ENCODE measurements at regions not wholly inside any gene's neighbourhood (a gene's known extent, or its start where the extent isn't known, plus 50 kb on each side); places are given as distances from the start of the nearest gene placed in this dataset.

DNA sequence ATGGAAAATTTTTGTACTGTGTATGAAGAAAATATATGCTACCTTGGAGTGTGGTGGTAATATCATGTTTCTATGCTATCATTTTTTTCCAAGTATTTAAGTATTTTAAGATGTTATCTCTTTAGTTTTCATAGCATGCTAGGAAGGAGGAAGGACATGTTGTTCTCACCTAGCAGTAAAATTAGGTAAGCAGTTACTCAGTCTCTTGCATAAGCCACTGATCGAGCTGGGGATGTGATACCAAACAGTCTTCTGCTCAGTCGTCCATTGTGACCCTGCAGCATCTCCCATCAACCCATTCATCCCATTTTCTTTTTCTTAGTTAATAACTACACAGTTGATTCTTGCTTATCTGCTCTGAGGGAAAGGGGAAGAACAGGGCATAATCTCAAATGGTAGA, 130.6 kb downstream of the KLF5 start:
- no CpG with 5 or more reads among the region's 2 CpGs for WGBS (ENCODE audit: insufficient coverage)
- Histone ChIP-seq H3K4me3 (ENCODE audit: low read length) (no peak overlapping the region), H3K4me1 (ENCODE audit: control insufficient read depth, insufficient read depth, low read length) (no peaks in the 10 kb centered on the region), H3K9me3 (replicated peaks; ENCODE audit: control insufficient read depth, low read depth, low read length) (no peaks in the 10 kb centered on the region), H3K27me3 (ENCODE audit: control insufficient read depth, insufficient read depth, low read length) (no peaks in the 10 kb centered on the region), H3K36me3 (ENCODE audit: control insufficient read depth, insufficient read depth, low read length) (no peaks in the 10 kb centered on the region), H3K27ac (ENCODE audit: low read length) (no peak overlapping the region)
- DNase-seq = no peak

GRCh38 chr13:73187106-73187505, 128.3 kb downstream of the KLF5 start:
- H3K4me1 ChIP-seq (ENCODE audit: control insufficient read depth, insufficient read depth, low read length) = no peaks in the 10 kb centered on the region
- no peak overlapping the region for H3K27ac ChIP-seq (ENCODE audit: low read length)
- no peak for DNase-seq
- H3K4me3 ChIP-seq (ENCODE audit: low read length) = no peak overlapping the region
- no peaks in the 10 kb centered on the region for H3K27me3 ChIP-seq (ENCODE audit: control insufficient read depth, insufficient read depth, low read length)
- no CpG with 5 or more reads among the region's 4 CpGs for WGBS (ENCODE audit: insufficient coverage)
- no peaks in the 10 kb centered on the region for H3K36me3 ChIP-seq (ENCODE audit: control insufficient read depth, insufficient read depth, low read length)
- H3K9me3 ChIP-seq (replicated peaks; ENCODE audit: control insufficient read depth, low read depth, low read length) = no peaks in the 10 kb centered on the region

DNA sequence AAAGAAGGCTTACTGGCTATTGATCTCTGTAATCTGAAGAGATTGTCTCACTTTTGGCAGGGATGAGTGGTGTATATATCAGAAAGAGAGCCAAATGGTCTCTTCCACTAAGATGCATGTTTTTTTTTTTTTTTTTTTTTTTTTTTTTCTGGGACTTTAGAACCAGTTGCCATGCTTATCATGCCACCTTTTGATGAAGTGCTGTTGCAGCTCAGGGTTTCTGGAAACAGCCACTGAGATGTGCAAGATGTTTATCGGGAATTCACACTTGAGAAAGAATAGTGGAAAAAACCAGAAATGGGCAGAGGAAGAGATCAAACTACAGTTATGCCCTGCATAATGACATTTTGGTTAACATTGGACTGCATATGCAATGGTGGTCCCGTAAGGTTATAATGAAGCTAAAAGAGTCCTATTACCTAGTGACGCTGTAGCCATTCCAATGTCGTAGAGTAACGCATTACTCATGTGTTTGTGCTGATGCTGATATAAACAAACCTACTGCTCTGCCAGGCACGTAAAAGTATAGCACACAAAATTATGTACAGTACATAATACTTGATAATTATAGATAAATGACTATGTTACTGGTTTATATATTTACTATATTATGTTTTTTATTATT, 121.0 kb downstream of the KLF5 start:
- no peaks in the 10 kb centered on the region for H3K36me3 ChIP-seq (ENCODE audit: control insufficient read depth, insufficient read depth, low read length)
- WGBS (ENCODE audit: insufficient coverage) = 100% methylated on average over 1 of the region's 6 CpGs

DNA sequence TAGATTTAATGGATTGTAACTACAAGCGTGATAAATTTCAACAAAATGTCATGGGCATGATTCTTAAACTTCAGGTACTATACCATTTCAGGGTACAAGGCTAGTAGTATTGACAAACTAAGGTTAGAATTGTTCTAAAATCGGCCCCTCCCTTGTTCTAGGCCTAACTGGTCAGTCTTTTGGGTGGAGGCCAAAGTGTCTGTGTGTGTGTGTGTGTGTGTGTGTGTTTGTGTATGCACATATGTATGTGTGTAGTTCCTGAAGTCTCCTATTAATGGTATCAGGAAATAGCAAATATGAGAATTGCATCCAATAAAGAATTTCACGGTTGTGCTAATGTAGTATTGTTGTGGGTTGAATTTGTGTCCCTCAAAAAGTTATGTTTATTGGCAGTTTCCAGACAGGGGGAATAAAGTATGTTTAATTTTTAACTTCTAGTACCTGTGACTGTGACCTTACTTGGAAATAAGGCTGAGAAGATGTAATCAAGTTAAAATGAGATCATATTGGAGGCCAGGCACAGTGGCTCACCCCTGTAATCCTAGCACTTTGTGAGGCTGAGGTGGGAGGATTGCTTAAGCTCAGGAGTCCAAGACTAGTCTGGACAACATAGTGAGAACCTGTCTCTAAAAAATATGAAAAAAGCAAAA, 119.2 kb downstream of the KLF5 start:
- no peak overlapping the region for H3K4me3 ChIP-seq (ENCODE audit: low read length)
- no peaks in the 10 kb centered on the region for H3K36me3 ChIP-seq (ENCODE audit: control insufficient read depth, insufficient read depth, low read length)
- no peaks in the 10 kb centered on the region for H3K27me3 ChIP-seq (ENCODE audit: control insufficient read depth, insufficient read depth, low read length)
- 67% methylated on average over 1 of the region's 3 CpGs for WGBS (ENCODE audit: insufficient coverage)
- DNase-seq = no peak
- no peak overlapping the region for H3K27ac ChIP-seq (ENCODE audit: low read length)
- no peaks in the 10 kb centered on the region for H3K9me3 ChIP-seq (replicated peaks; ENCODE audit: control insufficient read depth, low read depth, low read length)
- H3K4me1 ChIP-seq (ENCODE audit: control insufficient read depth, insufficient read depth, low read length) = no peaks in the 10 kb centered on the region

More for the DNA sequence above, 121.0 kb downstream of the KLF5 start:
- Histone ChIP-seq H3K27ac (ENCODE audit: low read length) (no peak overlapping the region), H3K9me3 (replicated peaks; ENCODE audit: control insufficient read depth, low read depth, low read length) (no peaks in the 10 kb centered on the region), H3K27me3 (ENCODE audit: control insufficient read depth, insufficient read depth, low read length) (no peaks in the 10 kb centered on the region), H3K4me1 (ENCODE audit: control insufficient read depth, insufficient read depth, low read length) (no peaks in the 10 kb centered on the region), H3K4me3 (ENCODE audit: low read length) (no peak overlapping the region)
- no peak for DNase-seq

DNA sequence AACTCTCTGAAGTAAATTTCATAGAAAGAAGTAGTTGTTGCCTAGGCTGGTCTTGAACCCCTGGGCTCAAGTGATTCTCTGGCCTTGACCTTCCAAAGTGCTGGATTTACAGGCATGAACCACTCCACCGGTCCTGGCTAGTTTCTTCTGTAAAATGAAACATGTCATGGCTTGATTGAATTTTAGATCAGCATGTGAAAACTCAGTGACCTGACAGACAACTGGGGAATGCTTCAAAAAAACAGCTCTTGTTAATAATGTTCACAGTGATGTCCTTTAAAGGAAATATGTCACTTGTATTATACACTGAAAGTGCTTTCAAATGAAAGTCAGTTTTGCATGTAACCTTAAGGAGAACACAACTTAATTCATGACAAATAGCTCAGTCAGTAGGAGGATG, 118.2 kb downstream of the KLF5 start:
- H3K36me3 ChIP-seq (ENCODE audit: control insufficient read depth, insufficient read depth, low read length) = no peaks in the 10 kb centered on the region
- no peak overlapping the region for H3K27ac ChIP-seq (ENCODE audit: low read length)
- no peak for DNase-seq
- no peaks in the 10 kb centered on the region for H3K27me3 ChIP-seq (ENCODE audit: control insufficient read depth, insufficient read depth, low read length)
- no peak overlapping the region for H3K4me3 ChIP-seq (ENCODE audit: low read length)
- H3K4me1 ChIP-seq (ENCODE audit: control insufficient read depth, insufficient read depth, low read length) = no peaks in the 10 kb centered on the region
- 86% methylated on average over 1 of the region's 1 CpG for WGBS (ENCODE audit: insufficient coverage)
- no peaks in the 10 kb centered on the region for H3K9me3 ChIP-seq (replicated peaks; ENCODE audit: control insufficient read depth, low read depth, low read length)

DNA sequence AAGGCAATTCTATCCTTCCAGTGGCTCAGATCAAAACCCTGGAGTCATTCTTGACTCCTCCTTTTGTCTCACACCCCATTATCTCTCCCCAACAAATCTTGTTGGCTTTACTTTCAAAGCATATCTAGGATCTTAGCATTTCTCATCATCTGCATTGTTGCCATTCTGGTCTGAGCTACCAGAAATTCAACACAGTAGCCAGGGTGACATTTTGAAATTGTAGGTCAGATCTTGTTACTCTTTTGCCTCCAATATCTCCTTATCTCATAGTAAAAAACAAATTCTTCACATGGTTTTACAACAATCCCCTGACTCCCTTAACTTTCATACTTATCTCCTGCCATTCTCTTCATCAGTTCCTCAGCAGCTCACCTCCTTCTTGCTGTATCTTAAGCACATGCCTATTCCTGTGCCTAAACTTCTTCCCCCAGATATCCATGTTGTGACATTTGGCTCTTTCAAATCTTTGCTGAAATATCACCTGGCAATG, 115.8 kb downstream of the KLF5 start:
- no peaks in the 10 kb centered on the region for H3K27me3 ChIP-seq (ENCODE audit: control insufficient read depth, insufficient read depth, low read length)
- H3K9me3 ChIP-seq (replicated peaks; ENCODE audit: control insufficient read depth, low read depth, low read length) = no peaks in the 10 kb centered on the region
- H3K36me3 ChIP-seq (ENCODE audit: control insufficient read depth, insufficient read depth, low read length) = no peaks in the 10 kb centered on the region
- no peak overlapping the region for H3K4me3 ChIP-seq (ENCODE audit: low read length)
- no peaks in the 10 kb centered on the region for H3K4me1 ChIP-seq (ENCODE audit: control insufficient read depth, insufficient read depth, low read length)
- H3K27ac ChIP-seq (ENCODE audit: low read length) = no peak overlapping the region
- no peak for DNase-seq

GRCh38 chr13:73173279-73173811, 114.5 kb downstream of the KLF5 start:
- Histone ChIP-seq H3K27ac (ENCODE audit: low read length) (no peak overlapping the region), H3K4me1 (ENCODE audit: control insufficient read depth, insufficient read depth, low read length) (no peaks in the 10 kb centered on the region), H3K27me3 (ENCODE audit: control insufficient read depth, insufficient read depth, low read length) (no peaks in the 10 kb centered on the region), H3K4me3 (ENCODE audit: low read length) (no peak overlapping the region), H3K9me3 (replicated peaks; ENCODE audit: control insufficient read depth, low read depth, low read length) (no peaks in the 10 kb centered on the region), H3K36me3 (ENCODE audit: control insufficient read depth, insufficient read depth, low read length) (no peaks in the 10 kb centered on the region)
- DNase-seq = peak; percentile 15
- WGBS (ENCODE audit: insufficient coverage) = no CpG with 5 or more reads among the region's 3 CpGs

DNA sequence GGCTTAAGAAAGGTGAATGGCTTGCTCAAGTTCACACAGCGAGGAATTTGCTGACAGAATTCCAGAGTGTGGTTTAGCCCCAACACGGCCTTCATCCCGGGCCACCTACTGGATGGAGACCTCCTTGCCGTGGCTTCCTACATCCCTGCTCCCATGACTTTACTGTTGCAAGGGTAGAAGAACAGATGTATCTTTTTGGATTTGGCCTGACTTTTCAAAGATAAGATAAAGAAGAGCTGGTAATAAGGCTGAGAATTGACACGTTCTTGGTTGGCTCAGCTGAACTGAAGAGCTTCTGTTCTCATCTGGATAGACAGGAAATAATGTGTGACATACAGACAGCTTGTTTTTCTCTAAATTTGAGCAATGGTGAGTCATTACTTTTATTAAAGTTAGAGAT, 113.1 kb downstream of the KLF5 start:
- H3K9me3 ChIP-seq (replicated peaks; ENCODE audit: control insufficient read depth, low read depth, low read length) = no peaks in the 10 kb centered on the region
- DNase-seq = no peak
- no peaks in the 10 kb centered on the region for H3K27me3 ChIP-seq (ENCODE audit: control insufficient read depth, insufficient read depth, low read length)
- 71% methylated on average over 1 of the region's 5 CpGs for WGBS (ENCODE audit: insufficient coverage)
- H3K4me3 ChIP-seq (ENCODE audit: low read length) = no peak overlapping the region
- no peak overlapping the region for H3K27ac ChIP-seq (ENCODE audit: low read length)
- no peaks in the 10 kb centered on the region for H3K4me1 ChIP-seq (ENCODE audit: control insufficient read depth, insufficient read depth, low read length)
- no peaks in the 10 kb centered on the region for H3K36me3 ChIP-seq (ENCODE audit: control insufficient read depth, insufficient read depth, low read length)

DNA sequence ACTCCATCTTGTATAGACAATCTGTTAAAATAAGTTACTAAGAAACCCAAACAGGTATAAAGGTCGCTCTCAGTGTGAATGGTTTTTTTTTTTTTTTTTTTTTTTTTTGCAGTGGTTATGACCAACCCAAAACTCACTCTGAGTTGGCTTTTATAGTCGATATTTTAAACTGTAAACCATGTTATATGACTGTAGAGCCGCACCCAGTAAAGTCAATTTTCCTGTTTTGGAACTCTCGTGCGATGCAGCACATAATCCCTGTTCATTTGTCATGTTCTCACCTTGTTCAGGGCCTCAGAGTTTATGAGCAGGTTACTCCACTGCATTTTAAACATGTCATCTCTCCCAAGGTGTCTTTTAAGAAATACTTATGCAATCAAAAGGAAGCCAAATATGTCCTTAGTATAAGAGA, 112.5 kb downstream of the KLF5 start:
- Histone ChIP-seq H3K4me3 (ENCODE audit: low read length) (no peak overlapping the region), H3K36me3 (ENCODE audit: control insufficient read depth, insufficient read depth, low read length) (no peaks in the 10 kb centered on the region), H3K27me3 (ENCODE audit: control insufficient read depth, insufficient read depth, low read length) (no peaks in the 10 kb centered on the region), H3K4me1 (ENCODE audit: control insufficient read depth, insufficient read depth, low read length) (no peaks in the 10 kb centered on the region), H3K27ac (ENCODE audit: low read length) (no peak overlapping the region), H3K9me3 (replicated peaks; ENCODE audit: control insufficient read depth, low read depth, low read length) (no peaks in the 10 kb centered on the region)
- 58% methylated on average over 2 of the region's 5 CpGs for WGBS (ENCODE audit: insufficient coverage)
- DNase-seq = no peak

DNA sequence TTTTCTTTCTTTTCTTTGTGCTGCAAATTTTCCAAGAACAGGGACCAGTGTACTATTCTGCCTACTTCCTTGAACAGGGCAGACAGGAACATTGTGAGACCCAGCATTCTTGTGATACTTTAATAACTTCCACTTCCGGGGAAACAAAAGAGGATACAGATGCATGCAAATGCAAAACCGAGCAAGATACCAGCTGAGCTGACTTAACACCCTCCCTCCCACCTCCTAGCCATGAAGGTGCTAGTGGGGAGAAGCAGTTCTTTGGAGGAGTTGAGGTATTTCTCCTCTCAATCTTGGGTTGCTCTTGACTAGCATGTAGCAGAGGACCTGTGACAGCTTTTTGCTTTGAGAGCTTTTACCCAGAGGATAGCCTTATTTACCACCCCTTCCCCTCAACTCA, 111.2 kb downstream of the KLF5 start:
- Histone ChIP-seq H3K9me3 (replicated peaks; ENCODE audit: control insufficient read depth, low read depth, low read length) (no peaks in the 10 kb centered on the region), H3K4me1 (ENCODE audit: control insufficient read depth, insufficient read depth, low read length) (no peaks in the 10 kb centered on the region), H3K4me3 (ENCODE audit: low read length) (no peak overlapping the region), H3K27ac (ENCODE audit: low read length) (no peak overlapping the region), H3K36me3 (ENCODE audit: control insufficient read depth, insufficient read depth, low read length) (no peaks in the 10 kb centered on the region), H3K27me3 (ENCODE audit: control insufficient read depth, insufficient read depth, low read length) (no peaks in the 10 kb centered on the region)
- no CpG with 5 or more reads among the region's 2 CpGs for WGBS (ENCODE audit: insufficient coverage)
- DNase-seq = no peak

Measured in muscle of leg (tissue), 3 donors.